Peyer's patch (tissue), 4 donors: ENCODE measurements at regions not wholly inside any gene's neighbourhood (a gene's known extent, or its start where the extent isn't known, plus 50 kb on each side); places are given as distances from the start of the nearest gene placed in this dataset.

ENCODE experiments used
- POLR2A ChIP-seq, 2 donors: fragments of 450-650 bp; IDR thresholded peaks; one replicate each; pipeline ENCODE4 v1.5.1; 2017; ENCODE audit warnings: antibody characterized with exemption in 2 of 2, mild to moderate bottlenecking in 2 of 2, moderate library complexity in 2 of 2
- TF ChIP-seq, protein P1 (sequence below), 6 experiments: fragments of 450-650 bp in 4 of 6; fragments of 200-600 bp in 2 of 6; sonication (generic) in 1 of 6; IDR thresholded peaks; one replicate each; pipeline ENCODE4 v1.5.1; 2017 to 2019; ENCODE audit warnings: antibody characterized with exemption in 6 of 6, mild to moderate bottlenecking in 3 of 6, moderate library complexity in 1 of 6

DNA sequence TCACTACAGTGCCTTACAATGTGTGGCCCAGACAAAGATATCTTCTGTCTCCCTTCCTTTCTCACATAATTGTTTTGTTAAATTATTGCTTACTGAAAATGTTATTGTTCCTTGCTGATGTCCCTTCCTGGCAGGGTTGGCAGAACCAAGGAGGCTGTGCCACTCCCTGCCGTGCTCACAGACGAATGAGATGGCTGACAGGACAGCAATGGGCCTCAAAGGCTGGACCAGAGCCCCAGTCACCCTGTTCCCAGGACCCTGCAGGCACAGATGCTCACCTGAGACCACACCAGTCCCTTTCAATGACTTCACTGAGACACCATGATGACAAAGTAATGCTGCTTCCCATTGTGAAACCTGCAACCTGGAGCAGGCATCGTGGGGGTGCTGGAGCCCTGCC lies 375.1 kb downstream of the HACE1 start:
- TF ChIP-seq POLR2A (IDR thresholded peaks at IDR 0.05), result no peak
- TF ChIP-seq, protein P1, sequence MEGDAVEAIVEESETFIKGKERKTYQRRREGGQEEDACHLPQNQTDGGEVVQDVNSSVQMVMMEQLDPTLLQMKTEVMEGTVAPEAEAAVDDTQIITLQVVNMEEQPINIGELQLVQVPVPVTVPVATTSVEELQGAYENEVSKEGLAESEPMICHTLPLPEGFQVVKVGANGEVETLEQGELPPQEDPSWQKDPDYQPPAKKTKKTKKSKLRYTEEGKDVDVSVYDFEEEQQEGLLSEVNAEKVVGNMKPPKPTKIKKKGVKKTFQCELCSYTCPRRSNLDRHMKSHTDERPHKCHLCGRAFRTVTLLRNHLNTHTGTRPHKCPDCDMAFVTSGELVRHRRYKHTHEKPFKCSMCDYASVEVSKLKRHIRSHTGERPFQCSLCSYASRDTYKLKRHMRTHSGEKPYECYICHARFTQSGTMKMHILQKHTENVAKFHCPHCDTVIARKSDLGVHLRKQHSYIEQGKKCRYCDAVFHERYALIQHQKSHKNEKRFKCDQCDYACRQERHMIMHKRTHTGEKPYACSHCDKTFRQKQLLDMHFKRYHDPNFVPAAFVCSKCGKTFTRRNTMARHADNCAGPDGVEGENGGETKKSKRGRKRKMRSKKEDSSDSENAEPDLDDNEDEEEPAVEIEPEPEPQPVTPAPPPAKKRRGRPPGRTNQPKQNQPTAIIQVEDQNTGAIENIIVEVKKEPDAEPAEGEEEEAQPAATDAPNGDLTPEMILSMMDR (IDR thresholded peaks at IDR 0.05), result no peak
